ENCODE measurements at regions not wholly inside any gene's neighbourhood (a gene's known extent, or its start where the extent isn't known, plus 50 kb on each side); places are given as distances from the start of the nearest gene placed in this dataset.
"Not testable (repeated sequence)": the region's sequence is repeated elsewhere in the genome, so short reads cannot be mapped to it uniquely, and the experiment has no call there.

DNA sequence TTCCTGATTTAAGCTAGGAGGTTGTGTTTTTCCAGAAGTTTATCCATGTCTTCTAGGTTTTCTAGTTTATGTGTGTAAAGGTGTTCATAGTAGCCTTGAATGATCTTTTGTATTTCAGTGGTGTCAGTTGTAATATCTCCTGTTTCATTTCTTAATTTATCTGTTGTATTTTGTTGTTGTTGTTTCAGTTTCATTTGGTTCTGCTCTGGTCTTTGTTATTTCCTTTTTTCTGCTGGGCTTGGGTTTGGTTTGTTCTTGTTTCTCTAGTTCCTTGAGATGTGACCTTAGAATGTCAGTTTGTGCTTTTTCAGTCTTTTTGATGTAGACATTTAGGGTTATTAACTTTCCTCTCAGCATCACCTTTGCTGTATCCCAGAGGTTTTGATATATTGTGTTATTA, 62.8 kb downstream of the SCP2D1 start:
- not testable (repeated sequence) for DNase-seq (ENCODE audit: low spot score)

- DNase-seq (ENCODE audit: low spot score): no peak
These were observed 65.7 kb downstream of the SCP2D1 start for GRCh38 chr20:18879262-18879661.

- no peak for DNase-seq (ENCODE audit: low spot score)
These were observed 73.2 kb downstream of the SCP2D1 start for GRCh38 chr20:18886756-18887155.

GRCh38 chr20:18901980-18902737, 88.6 kb downstream of the SCP2D1 start:
- no peak for DNase-seq (ENCODE audit: low spot score)

DNA sequence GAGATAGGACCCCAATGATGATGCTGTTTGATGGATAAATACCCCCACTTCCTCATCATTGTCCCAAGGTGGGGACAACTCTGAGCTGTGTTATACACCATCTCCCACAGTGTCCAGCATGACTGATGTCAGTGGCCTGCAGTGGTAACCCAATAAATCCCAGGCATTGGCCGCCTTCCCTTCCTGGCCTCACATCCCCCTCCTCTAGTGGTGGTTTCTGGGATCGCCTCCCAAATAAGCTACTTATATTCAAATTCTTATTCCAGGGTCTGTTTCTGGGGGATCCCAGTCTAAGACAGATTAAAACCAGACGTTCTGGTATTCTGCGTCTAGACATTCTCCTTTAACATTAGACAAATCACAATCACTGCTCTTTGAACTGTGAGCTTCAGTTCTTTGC, 90.6 kb downstream of the SCP2D1 start:
- DNase-seq (ENCODE audit: low spot score): no peak

DNA sequence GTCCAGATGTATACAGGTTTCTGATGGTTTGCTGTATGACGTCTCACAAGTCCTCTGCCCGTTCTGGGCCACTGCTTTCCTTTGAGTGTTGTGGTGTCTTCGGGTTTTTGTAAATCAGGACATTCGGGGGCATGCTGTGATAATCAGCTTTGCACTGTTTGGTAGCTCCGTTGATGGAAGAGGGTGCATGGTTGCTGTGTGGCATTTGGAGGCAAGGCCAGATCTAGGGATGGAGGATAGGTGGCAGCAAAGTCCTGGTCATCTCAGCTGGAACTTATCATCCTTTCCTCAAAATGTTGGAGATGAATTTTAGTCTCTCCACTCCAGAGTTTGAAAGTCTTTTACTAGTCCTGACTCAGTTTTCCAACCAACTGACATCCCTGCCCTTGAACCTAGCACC, 91.0 kb downstream of the SCP2D1 start:
- DNase-seq (ENCODE audit: low spot score): no peak

GRCh38 chr20:18906046-18906445, 92.5 kb downstream of the SCP2D1 start:
- no peak for DNase-seq (ENCODE audit: low spot score)

- no peak for DNase-seq (ENCODE audit: low spot score)
These were observed 93.8 kb downstream of the SCP2D1 start for GRCh38 chr20:18907353-18907752.

DNA sequence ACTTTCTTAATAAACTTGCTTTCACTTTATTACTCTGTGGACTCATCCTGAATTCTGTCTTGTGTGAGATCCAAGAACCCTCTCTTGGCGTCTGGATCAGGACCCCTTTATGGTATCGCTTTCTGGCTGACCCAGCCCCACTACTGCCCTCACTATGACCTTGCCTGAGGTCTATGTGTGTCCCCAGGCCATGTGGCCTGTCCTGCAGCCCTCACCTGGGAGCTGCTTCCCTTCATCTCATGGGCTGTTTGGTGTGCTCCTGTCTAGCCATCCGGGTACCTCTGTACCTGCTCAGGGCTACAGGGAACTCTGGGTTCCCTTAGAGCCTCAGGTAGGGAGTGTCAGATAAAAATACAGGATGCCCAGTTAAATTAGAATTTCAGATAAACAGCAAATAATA, 94.5 kb downstream of the SCP2D1 start:
- DNase-seq (ENCODE audit: low spot score): no peak

DNA sequence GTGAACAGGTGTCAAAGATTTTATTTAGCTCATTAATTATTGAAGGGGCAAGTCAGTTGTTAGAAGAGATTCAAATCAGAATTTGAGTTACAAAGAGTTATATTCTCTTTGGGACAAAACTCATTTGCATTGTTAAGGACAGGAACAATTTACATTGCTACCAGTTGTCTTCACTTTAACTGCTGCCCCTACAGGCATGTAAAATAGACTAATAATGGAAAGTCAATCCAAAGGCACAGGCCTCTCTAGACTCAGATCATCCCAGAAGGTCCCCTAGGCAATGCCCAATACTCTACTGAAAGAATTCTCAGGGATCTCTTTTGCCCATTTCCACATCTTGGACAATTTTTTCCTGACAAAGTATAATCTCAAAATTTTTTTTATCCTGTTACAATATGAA, 95.7 kb downstream of the SCP2D1 start:
- no peak for DNase-seq (ENCODE audit: low spot score)

GRCh38 chr20:18913701-18914100, 100.1 kb downstream of the SCP2D1 start:
- no peak for DNase-seq (ENCODE audit: low spot score)

DNA sequence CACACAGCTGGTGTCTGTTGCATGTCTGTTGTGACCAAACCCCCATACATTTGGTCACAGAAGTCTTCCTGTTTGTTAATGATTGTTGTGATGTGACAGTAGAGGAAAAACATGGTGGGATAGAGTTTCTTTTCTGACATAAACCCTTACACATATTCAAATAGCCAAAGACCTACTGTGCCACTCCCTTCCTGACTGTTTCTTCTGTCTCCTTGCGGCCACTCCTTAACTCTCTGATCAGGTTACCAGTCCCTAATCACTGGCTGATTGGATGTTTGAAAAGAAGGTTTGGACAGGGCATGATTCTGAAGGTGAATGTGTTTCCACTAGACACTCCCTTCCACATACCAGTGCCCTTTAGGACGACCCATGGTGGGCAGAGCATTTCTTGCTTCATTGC, 101.2 kb downstream of the SCP2D1 start:
- DNase-seq (ENCODE audit: low spot score): no peak

- no peak for DNase-seq (ENCODE audit: low spot score)
These were observed 103.5 kb downstream of the SCP2D1 start for GRCh38 chr20:18916886-18917750.

DNA sequence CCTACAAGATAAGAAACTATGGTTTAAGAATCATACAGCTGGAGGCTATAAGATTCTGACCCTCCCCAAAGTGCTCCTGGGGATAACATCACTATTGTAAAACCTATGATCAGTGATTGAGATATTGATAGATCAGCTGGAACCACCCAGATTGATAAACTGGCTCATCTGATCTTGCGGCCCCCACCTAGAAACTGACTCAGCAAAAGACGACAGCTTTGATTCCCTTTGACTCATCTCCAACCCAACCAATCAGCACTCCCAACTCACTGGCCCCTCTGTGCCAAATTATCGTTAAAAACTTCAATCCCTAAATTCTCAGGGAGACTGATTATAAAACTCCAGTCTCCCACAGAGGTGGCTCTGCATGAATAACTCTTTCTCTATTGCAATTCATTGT, 106.4 kb downstream of the SCP2D1 start:
- DNase-seq (ENCODE audit: low spot score): no peak

- DNase-seq (ENCODE audit: low spot score): no peak
These were observed 107.7 kb downstream of the SCP2D1 start for GRCh38 chr20:18921291-18921690.

DNA sequence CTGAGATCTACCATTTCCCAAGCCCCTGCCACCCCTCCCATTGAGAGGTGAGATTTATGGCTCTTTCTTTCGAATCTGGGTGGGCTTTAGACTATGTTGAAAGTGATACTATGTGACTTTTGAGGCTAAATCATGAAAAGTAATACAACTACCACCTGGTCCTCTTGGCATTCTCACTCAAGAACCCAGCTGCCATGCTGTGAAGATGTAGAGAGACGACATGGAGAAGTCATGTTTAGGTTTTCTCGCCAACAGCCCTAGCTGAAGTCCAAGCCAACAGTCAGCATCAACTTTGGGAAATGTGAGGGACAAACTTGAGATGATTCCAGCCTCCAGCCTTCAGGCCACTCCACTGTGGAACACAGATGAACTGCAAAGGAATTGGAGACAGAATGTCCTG, 108.7 kb downstream of the SCP2D1 start:
- no peak for DNase-seq (ENCODE audit: low spot score)

- no peak for DNase-seq (ENCODE audit: low spot score)
These were observed 109.3 kb downstream of the SCP2D1 start for GRCh38 chr20:18922898-18923297.

DNA sequence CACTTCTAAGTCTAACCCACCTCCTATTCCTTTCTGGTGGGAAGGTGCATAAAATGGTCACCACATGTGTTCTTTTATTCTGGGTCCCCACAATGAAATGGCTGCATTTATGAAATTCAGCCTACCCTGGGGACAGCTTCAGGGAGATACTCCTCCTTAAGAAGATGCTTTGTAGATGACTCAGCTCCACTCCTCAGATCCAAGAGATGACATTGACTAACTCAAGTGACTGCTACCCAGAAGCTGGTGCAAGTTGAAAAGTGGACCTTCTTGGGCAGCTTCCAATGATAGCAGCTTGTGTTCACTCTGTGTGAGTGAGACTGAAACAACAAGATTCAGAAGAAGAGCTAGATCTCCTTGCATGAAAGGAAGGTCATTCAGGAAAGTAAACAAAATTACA, 113.4 kb downstream of the SCP2D1 start:
- no peak for DNase-seq (ENCODE audit: low spot score)

DNA sequence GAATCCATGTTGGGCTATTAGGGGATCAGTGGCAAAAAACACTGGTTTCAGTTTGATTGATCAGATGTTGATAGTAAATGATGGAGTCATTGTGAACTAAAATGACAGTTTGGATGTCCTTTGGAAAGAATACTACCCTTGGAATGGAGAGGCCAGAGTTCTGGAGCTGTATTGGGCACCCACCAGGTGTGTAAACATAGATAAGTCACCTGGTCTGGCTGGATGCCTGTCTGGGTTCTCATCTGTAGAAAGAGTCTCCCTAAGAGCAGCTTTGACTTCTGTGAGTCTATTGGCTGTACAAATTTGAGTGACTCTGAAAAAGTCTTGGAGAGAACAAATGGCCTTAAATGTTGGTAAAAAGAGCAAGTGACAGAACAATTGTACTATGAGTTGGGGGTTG, 115.0 kb downstream of the SCP2D1 start:
- no peak for DNase-seq (ENCODE audit: low spot score)

DNA sequence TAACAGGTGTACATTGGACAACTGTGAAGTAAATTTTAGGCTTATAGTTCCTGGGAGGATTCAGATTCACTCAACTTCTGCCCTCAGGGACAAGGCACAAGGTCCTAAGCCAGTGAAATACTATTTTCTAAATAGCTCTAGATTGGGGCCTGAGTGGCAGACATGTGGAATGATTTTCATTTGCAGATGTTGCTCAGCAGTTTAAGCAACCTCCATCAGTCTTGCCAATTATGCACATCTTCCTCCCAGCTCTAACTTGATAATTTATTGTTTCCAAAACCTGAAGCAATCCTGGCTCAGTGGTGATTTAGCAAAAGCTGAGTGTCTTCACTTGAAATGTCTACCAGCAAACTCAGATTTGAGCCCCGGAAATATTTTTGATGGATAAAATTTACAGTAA, 116.2 kb downstream of the SCP2D1 start:
- DNase-seq (ENCODE audit: low spot score): no peak

- no peak for DNase-seq (ENCODE audit: low spot score)
These were observed 130.0 kb downstream of the SCP2D1 start for GRCh38 chr20:18943542-18943941.

DNA sequence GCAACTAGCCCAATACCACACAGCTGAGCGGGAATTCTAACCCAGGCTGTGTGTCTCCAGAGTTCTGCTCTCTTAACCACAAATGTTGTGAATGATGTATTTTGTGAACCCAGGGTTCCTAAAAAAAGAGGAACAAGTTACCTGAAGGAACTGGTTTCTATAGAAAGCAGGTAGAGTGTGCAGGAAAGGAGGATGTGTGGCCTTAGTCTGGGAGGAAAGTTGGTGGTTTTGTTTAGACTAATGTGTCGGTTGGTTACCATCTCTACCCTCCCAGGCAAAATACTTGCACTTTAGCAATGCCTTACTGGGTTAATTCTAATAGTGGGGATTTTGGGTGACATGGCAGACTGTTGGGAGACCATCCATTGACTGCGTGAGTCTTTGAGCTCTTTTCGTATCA, 143.3 kb downstream of the SCP2D1 start:
- no peak for DNase-seq (ENCODE audit: low spot score)

DNA sequence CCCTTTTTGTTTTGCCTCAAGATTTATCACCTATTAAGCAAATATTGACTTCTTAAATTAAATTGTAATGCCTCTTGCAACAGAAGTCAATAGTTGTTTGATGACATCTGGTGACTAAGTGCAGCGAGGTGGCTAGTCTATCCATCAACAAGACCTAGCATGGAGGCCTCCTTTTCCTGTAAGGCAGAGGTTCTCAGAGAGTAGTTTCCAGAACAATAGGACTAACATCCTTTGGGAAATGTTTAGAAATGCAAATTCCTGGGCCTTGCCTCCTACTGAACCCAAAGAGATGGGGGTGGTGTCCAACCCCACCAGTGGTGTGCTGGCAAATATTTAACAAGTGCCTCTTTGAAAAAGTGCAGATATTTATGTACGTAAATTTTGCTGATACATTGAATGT, 143.7 kb downstream of the SCP2D1 start:
- DNase-seq (ENCODE audit: low spot score): no peak

GRCh38 chr20:18971121-18971520, 157.5 kb downstream of the SCP2D1 start:
- DNase-seq (ENCODE audit: low spot score): no peak
